Progenitor cell of endocrine pancreas (in vitro differentiated cells): ENCODE measurements at regions not wholly inside any gene's neighbourhood (a gene's known extent, or its start where the extent isn't known, plus 50 kb on each side); places are given as distances from the start of the nearest gene placed in this dataset.

Experiments used
- DNase-seq: peaks from one replicate; pipeline ENCODE4 v3.0.0; 2021; ENCODE audit warnings: low spot score; ENCODE audit not compliant: unreplicated experiment
- H3K27ac Mint-ChIP-seq: 2 replicates; pipeline ENCODE4 v1.8.0; 2021; ENCODE audit warnings: mild to moderate bottlenecking, moderate library complexity, mixed read lengths
- H3K27me3 Mint-ChIP-seq: 2 replicates; pipeline ENCODE4 v1.8.0; 2021; ENCODE audit warnings: mixed read lengths
- H3K36me3 Mint-ChIP-seq: 2 replicates; pipeline ENCODE4 v1.8.0; 2022; ENCODE audit warnings: mixed read lengths; ENCODE audit not compliant: insufficient read depth
- H3K4me1 Mint-ChIP-seq: 2 replicates; pipeline ENCODE4 v1.8.0; 2021; ENCODE audit warnings: low read depth, mixed read lengths
- H3K4me3 Mint-ChIP-seq: 2 replicates; pipeline ENCODE4 v1.8.0; 2021; ENCODE audit warnings: low read depth, mild to moderate bottlenecking, moderate library complexity, mixed read lengths
- H3K9me3 Mint-ChIP-seq: 2 replicates; pipeline ENCODE4 v1.8.0; 2021; ENCODE audit warnings: low read depth, mixed read lengths
- CTCF ChIP-seq: fragments of 200-600 bp; sonication (generic); IDR thresholded peaks from one replicate; pipeline ENCODE4 v1.5.0; 2021; ENCODE audit warnings: antibody characterized with exemption, mild to moderate bottlenecking; ENCODE audit not compliant: unreplicated experiment

GRCh38 chr1:102084771-102085535 lies 88.2 kb upstream of the OLFM3 start:
- peaks cover 15% of the 10 kb centered on the region for H3K9me3 Mint-ChIP-seq
- TF ChIP-seq CTCF: no peak
- no peaks in the 10 kb centered on the region for H3K4me1 Mint-ChIP-seq
- no peak overlapping the region for H3K27ac Mint-ChIP-seq
- no peak for DNase-seq
- no peak overlapping the region for H3K4me3 Mint-ChIP-seq
- H3K36me3 Mint-ChIP-seq: no peaks in the 10 kb centered on the region
- H3K27me3 Mint-ChIP-seq: no peaks in the 10 kb centered on the region

GRCh38 chr1:102083192-102083591 lies 86.5 kb upstream of the OLFM3 start:
- no peak for TF ChIP-seq CTCF
- Mint-ChIP-seq H3K4me3 (no peak overlapping the region), H3K4me1 (no peaks in the 10 kb centered on the region), H3K27me3 (no peaks in the 10 kb centered on the region), H3K36me3 (no peaks in the 10 kb centered on the region), H3K27ac (no peak overlapping the region), H3K9me3 (peaks cover 15% of the 10 kb centered on the region)
- no peak for DNase-seq

GRCh38 chr1:102074874-102075273 lies 78.1 kb upstream of the OLFM3 start:
- TF ChIP-seq CTCF: no peak
- Mint-ChIP-seq H3K36me3 (no peaks in the 10 kb centered on the region), H3K27ac (no peak overlapping the region), H3K4me1 (no peaks in the 10 kb centered on the region), H3K27me3 (no peaks in the 10 kb centered on the region), H3K9me3 (no peaks in the 10 kb centered on the region), H3K4me3 (no peak overlapping the region)
- DNase-seq: no peak

GRCh38 chr1:102071451-102071850 lies 74.7 kb upstream of the OLFM3 start:
- TF ChIP-seq CTCF: no peak
- Mint-ChIP-seq H3K36me3 (no peaks in the 10 kb centered on the region), H3K4me3 (no peak overlapping the region), H3K27ac (no peak overlapping the region), H3K9me3 (no peaks in the 10 kb centered on the region), H3K27me3 (no peaks in the 10 kb centered on the region), H3K4me1 (no peaks in the 10 kb centered on the region)
- no peak for DNase-seq

- no peak for DNase-seq
- H3K9me3 Mint-ChIP-seq: no peaks in the 10 kb centered on the region
- TF ChIP-seq CTCF: no peak
- H3K4me1 Mint-ChIP-seq: no peaks in the 10 kb centered on the region
- no peaks in the 10 kb centered on the region for H3K27me3 Mint-ChIP-seq
- no peak overlapping the region for H3K4me3 Mint-ChIP-seq
- no peak overlapping the region for H3K27ac Mint-ChIP-seq
- no peaks in the 10 kb centered on the region for H3K36me3 Mint-ChIP-seq
Measured at GRCh38 chr1:102050556-102050955, 53.8 kb upstream of the OLFM3 start.
